ENCODE measurements at regions not wholly inside any gene's neighbourhood (a gene's known extent, or its start where the extent isn't known, plus 50 kb on each side); places are given as distances from the start of the nearest gene placed in this dataset.

GRCh38 chr10:36183056-36183455, 541.0 kb upstream of the FZD8 start:
- no peak for TF ChIP-seq CTCF (IDR thresholded peaks at IDR 0.05)
- intact Hi-C loops (cut with micrococcal nuclease) = no loop called here
- ATAC-seq (ENCODE audit: low read depth) (no peak), DNase-seq (no peak)
- no peaks in the 10 kb centered on the region for H3K36me3 Mint-ChIP-seq (ENCODE audit: low read depth)
- H3K4me1 Mint-ChIP-seq = no peaks in the 10 kb centered on the region
- H3K27ac Mint-ChIP-seq = no peak overlapping the region
- no peaks in the 10 kb centered on the region for H3K27me3 Mint-ChIP-seq
- CTCF ChIA-PET = no interaction called here
- no peaks in the 10 kb centered on the region for H3K9me3 Mint-ChIP-seq
- H3K4me3 Mint-ChIP-seq = no peak overlapping the region
- POLR2A ChIA-PET = no interaction called here

GRCh38 chr10:36182606-36183005, 540.5 kb upstream of the FZD8 start:
- Mint-ChIP-seq H3K36me3 (ENCODE audit: low read depth) (no peaks in the 10 kb centered on the region), H3K27me3 (no peaks in the 10 kb centered on the region), H3K27ac (no peak overlapping the region), H3K9me3 (no peaks in the 10 kb centered on the region), H3K4me3 (no peak overlapping the region), H3K4me1 (no peaks in the 10 kb centered on the region)
- DNase-seq (no peak), ATAC-seq (ENCODE audit: low read depth) (no peak)
- POLR2A ChIA-PET = no interaction called here
- intact Hi-C loops (cut with micrococcal nuclease) = no loop called here
- CTCF ChIA-PET = no interaction called here
- no peak for TF ChIP-seq CTCF (IDR thresholded peaks at IDR 0.05)

- H3K27ac Mint-ChIP-seq = no peak overlapping the region
- H3K9me3 Mint-ChIP-seq = no peaks in the 10 kb centered on the region
- ATAC-seq (ENCODE audit: low read depth) (no peak), DNase-seq (no peak)
- ChIA-PET CTCF (no interaction called here), POLR2A (no interaction called here)
- no peaks in the 10 kb centered on the region for H3K4me1 Mint-ChIP-seq
- H3K27me3 Mint-ChIP-seq = no peaks in the 10 kb centered on the region
- intact Hi-C loops (cut with micrococcal nuclease) = no loop called here
- no peak overlapping the region for H3K4me3 Mint-ChIP-seq
- TF ChIP-seq CTCF (IDR thresholded peaks at IDR 0.05) = no peak
- H3K36me3 Mint-ChIP-seq (ENCODE audit: low read depth) = no peaks in the 10 kb centered on the region
Observed at GRCh38 chr10:36182179-36182566, 540.1 kb upstream of the FZD8 start.

- Mint-ChIP-seq H3K9me3 (no peaks in the 10 kb centered on the region), H3K4me1 (no peaks in the 10 kb centered on the region), H3K27me3 (no peaks in the 10 kb centered on the region), H3K4me3 (no peak overlapping the region), H3K27ac (no peak overlapping the region), H3K36me3 (ENCODE audit: low read depth) (no peaks in the 10 kb centered on the region)
- ATAC-seq (ENCODE audit: low read depth) = no peak
- ChIA-PET CTCF (no interaction called here), POLR2A (no interaction called here)
- intact Hi-C loops (cut with micrococcal nuclease) = no loop called here
- DNase-seq = no peak
- no peak for TF ChIP-seq CTCF (IDR thresholded peaks at IDR 0.05)
Observed at GRCh38 chr10:36181426-36182178, 539.5 kb upstream of the FZD8 start.

GRCh38 chr10:36178616-36179015, 536.5 kb upstream of the FZD8 start:
- no peaks in the 10 kb centered on the region for H3K27me3 Mint-ChIP-seq
- no peak overlapping the region for H3K27ac Mint-ChIP-seq
- no peak for DNase-seq
- H3K4me1 Mint-ChIP-seq = no peaks in the 10 kb centered on the region
- intact Hi-C loops (cut with micrococcal nuclease) = no loop called here
- H3K4me3 Mint-ChIP-seq = no peak overlapping the region
- H3K36me3 Mint-ChIP-seq (ENCODE audit: low read depth) = no peaks in the 10 kb centered on the region
- ChIA-PET CTCF (no interaction called here), POLR2A (no interaction called here)
- ATAC-seq (ENCODE audit: low read depth) = no peak
- TF ChIP-seq CTCF (IDR thresholded peaks at IDR 0.05) = no peak
- no peaks in the 10 kb centered on the region for H3K9me3 Mint-ChIP-seq
